ENCODE measurements at regions not wholly inside any gene's neighbourhood (a gene's known extent, or its start where the extent isn't known, plus 50 kb on each side); places are given as distances from the start of the nearest gene placed in this dataset.

DNA sequence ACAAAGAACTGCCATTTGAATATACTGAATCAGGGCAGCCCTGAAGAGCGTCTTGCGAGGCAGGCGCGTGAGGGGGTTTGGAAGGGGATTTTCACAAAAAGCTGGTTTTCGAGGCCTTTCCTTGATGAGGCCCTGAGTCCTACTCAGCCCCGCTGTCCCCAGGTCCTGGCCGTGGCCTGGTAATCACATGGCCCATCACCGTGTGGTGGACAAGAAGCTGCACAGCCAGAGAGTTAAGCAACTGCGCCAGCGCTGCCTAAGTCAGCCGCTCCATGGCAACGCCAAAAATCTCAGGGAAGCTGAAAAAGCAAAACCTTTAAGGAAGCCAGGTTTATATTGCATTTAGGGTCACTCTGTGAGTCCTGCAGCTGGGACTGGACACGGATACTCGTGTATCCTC is 341.2 kb upstream of the MYT1L start:
- TF ChIP-seq, protein P1, sequence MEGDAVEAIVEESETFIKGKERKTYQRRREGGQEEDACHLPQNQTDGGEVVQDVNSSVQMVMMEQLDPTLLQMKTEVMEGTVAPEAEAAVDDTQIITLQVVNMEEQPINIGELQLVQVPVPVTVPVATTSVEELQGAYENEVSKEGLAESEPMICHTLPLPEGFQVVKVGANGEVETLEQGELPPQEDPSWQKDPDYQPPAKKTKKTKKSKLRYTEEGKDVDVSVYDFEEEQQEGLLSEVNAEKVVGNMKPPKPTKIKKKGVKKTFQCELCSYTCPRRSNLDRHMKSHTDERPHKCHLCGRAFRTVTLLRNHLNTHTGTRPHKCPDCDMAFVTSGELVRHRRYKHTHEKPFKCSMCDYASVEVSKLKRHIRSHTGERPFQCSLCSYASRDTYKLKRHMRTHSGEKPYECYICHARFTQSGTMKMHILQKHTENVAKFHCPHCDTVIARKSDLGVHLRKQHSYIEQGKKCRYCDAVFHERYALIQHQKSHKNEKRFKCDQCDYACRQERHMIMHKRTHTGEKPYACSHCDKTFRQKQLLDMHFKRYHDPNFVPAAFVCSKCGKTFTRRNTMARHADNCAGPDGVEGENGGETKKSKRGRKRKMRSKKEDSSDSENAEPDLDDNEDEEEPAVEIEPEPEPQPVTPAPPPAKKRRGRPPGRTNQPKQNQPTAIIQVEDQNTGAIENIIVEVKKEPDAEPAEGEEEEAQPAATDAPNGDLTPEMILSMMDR (IDR thresholded peaks at IDR 0.05; ENCODE audit: partially characterized antibody, unreplicated experiment), result no peak
- no peak overlapping the region for H3K27ac Mint-ChIP-seq (ENCODE audit: unreplicated experiment)
- peaks cover 7% of the 10 kb centered on the region for H3K4me1 Mint-ChIP-seq (ENCODE audit: low read depth, unreplicated experiment)
- no peaks in the 10 kb centered on the region for H3K9me3 Mint-ChIP-seq (ENCODE audit: unreplicated experiment)
- H3K36me3 Mint-ChIP-seq (ENCODE audit: unreplicated experiment), result peaks cover 6% of the 10 kb centered on the region
- DNase-seq, result no peak
- no peak overlapping the region for H3K4me3 Mint-ChIP-seq (ENCODE audit: unreplicated experiment)
- peaks cover 4% of the 10 kb centered on the region for H3K27me3 Mint-ChIP-seq (ENCODE audit: unreplicated experiment)

DNA sequence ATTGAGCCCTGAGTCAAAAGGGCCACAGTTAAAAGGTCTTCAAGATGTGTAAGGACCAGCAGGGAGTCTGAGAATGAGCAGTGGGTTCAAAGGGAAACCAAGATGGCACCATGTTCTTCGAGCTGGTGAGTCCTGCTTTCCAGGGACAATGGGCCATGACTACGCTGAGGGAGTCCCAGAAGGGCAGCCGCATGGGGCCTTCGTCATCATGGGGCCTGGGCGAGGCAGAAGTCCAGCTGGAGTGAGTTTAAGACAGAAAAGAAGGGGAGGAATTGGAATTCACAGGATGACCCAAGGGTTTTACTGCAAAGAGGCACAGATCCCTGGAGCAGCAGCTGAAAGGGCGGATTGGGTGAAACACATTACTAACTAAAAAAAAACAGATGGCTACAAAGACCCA is 340.8 kb upstream of the MYT1L start:
- Mint-ChIP-seq H3K4me3 (ENCODE audit: unreplicated experiment) (no peak overlapping the region), H3K27me3 (ENCODE audit: unreplicated experiment) (peaks cover 2% of the 10 kb centered on the region), H3K9me3 (ENCODE audit: unreplicated experiment) (no peaks in the 10 kb centered on the region), H3K36me3 (ENCODE audit: unreplicated experiment) (peaks cover 6% of the 10 kb centered on the region), H3K27ac (ENCODE audit: unreplicated experiment) (no peak overlapping the region), H3K4me1 (ENCODE audit: low read depth, unreplicated experiment) (peaks cover 7% of the 10 kb centered on the region)
- DNase-seq, result no peak
- TF ChIP-seq, protein P1 (IDR thresholded peaks at IDR 0.05; ENCODE audit: partially characterized antibody, unreplicated experiment), result no peak

DNA sequence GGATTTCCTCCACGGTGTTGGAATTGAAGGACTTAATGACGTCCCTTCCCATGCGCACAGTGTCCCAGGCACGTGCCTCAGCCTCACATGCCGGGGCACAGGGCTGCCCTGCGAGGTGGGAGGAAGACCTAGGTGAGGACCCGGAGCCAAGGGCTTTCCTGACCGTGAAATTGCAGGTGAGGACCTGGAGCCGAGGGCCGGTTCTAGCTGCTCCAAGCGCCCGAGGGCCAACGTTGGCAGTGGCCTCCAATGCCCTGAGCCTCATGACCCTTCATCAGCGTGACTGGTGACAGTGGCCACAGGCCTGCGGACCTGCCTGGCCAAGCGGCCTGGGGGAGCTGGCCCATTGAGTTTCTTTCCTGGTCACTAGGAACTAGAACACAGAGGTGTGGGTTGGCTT is 338.2 kb upstream of the MYT1L start:
- Mint-ChIP-seq H3K27me3 (ENCODE audit: unreplicated experiment) (peaks cover 8% of the 10 kb centered on the region), H3K4me3 (ENCODE audit: unreplicated experiment) (no peak overlapping the region), H3K4me1 (ENCODE audit: low read depth, unreplicated experiment) (peaks cover 9% of the 10 kb centered on the region), H3K27ac (ENCODE audit: unreplicated experiment) (no peak overlapping the region), H3K9me3 (ENCODE audit: unreplicated experiment) (peaks cover 2% of the 10 kb centered on the region), H3K36me3 (ENCODE audit: unreplicated experiment) (peaks cover 6% of the 10 kb centered on the region)
- DNase-seq, result no peak
- TF ChIP-seq, protein P1 (IDR thresholded peaks at IDR 0.05; ENCODE audit: partially characterized antibody, unreplicated experiment), result no peak

DNA sequence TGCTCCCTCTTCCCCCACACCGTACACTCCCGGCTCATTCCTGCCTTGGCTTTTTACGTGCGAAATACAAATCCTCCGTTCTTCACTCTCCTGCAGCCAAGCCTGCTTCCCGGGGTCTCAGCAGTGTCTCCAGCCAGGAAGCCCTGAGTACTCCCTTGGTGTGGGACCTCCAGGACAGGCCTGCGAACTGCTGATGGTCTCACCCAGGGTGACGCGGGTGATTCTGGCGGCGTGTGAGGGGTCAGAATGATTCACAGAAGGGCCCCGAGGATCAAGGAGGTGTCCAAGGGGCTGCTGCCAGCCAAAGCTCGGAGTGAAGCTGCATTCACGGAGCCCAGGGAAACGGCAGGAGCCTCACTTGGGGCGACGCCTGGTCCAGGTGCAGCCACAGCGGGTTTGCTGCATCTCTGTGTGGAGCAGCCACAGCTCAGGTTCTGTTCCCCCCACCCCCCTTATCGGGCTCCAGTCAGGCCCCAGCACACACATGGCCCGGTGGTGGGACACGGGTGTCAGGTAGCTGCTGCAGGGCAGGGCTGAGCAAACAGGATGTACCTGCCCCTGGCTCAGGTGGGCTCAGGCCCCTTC is 337.7 kb upstream of the MYT1L start:
- TF ChIP-seq, protein P1 (IDR thresholded peaks at IDR 0.05; ENCODE audit: partially characterized antibody, unreplicated experiment), result no peak
- H3K4me1 Mint-ChIP-seq (ENCODE audit: low read depth, unreplicated experiment), result peaks cover 9% of the 10 kb centered on the region
- H3K4me3 Mint-ChIP-seq (ENCODE audit: unreplicated experiment), result no peak overlapping the region
- no peak for DNase-seq
- no peak overlapping the region for H3K27ac Mint-ChIP-seq (ENCODE audit: unreplicated experiment)
- peaks cover 8% of the 10 kb centered on the region for H3K27me3 Mint-ChIP-seq (ENCODE audit: unreplicated experiment)
- peaks cover 6% of the 10 kb centered on the region for H3K36me3 Mint-ChIP-seq (ENCODE audit: unreplicated experiment)
- H3K9me3 Mint-ChIP-seq (ENCODE audit: unreplicated experiment), result peaks cover 2% of the 10 kb centered on the region

DNA sequence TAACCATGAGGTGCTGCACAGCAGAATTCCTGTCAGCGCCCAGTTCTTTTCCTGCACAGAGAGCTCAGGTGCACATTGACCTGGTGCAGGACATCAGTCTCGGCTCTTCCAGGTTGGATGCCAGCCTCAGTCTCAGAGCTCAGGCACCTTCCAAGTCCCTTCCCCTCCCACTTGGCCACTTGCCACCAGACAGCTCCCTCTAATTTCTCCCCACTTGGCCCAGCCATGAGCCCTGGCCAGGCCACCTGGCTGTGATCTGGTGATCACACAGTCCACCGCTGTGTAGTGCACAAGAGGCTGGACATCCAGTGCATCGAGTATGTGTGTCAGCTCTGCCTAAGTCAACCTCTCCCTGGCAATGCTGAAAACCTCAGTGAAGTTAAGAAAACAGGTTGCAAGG is 336.6 kb upstream of the MYT1L start:
- peaks cover 7% of the 10 kb centered on the region for H3K9me3 Mint-ChIP-seq (ENCODE audit: unreplicated experiment)
- no peak overlapping the region for H3K27ac Mint-ChIP-seq (ENCODE audit: unreplicated experiment)
- DNase-seq, result no peak
- H3K4me1 Mint-ChIP-seq (ENCODE audit: low read depth, unreplicated experiment), result peaks cover 10% of the 10 kb centered on the region
- peaks cover 6% of the 10 kb centered on the region for H3K36me3 Mint-ChIP-seq (ENCODE audit: unreplicated experiment)
- H3K27me3 Mint-ChIP-seq (ENCODE audit: unreplicated experiment), result peaks cover 9% of the 10 kb centered on the region
- TF ChIP-seq, protein P1 (IDR thresholded peaks at IDR 0.05; ENCODE audit: partially characterized antibody, unreplicated experiment), result no peak
- H3K4me3 Mint-ChIP-seq (ENCODE audit: unreplicated experiment), result no peak overlapping the region

All from glutamatergic neuron (in vitro differentiated cells).